ENCODE measurements at regions not wholly inside any gene's neighbourhood (a gene's known extent, or its start where the extent isn't known, plus 50 kb on each side); places are given as distances from the start of the nearest gene placed in this dataset.
A peak's percentile ranks its signal among the peaks of the same experiment; 100 is the strongest.
"Not testable (repeated sequence)": the region's sequence is repeated elsewhere in the genome, so short reads cannot be mapped to it uniquely, and the experiment has no call there.

DNA sequence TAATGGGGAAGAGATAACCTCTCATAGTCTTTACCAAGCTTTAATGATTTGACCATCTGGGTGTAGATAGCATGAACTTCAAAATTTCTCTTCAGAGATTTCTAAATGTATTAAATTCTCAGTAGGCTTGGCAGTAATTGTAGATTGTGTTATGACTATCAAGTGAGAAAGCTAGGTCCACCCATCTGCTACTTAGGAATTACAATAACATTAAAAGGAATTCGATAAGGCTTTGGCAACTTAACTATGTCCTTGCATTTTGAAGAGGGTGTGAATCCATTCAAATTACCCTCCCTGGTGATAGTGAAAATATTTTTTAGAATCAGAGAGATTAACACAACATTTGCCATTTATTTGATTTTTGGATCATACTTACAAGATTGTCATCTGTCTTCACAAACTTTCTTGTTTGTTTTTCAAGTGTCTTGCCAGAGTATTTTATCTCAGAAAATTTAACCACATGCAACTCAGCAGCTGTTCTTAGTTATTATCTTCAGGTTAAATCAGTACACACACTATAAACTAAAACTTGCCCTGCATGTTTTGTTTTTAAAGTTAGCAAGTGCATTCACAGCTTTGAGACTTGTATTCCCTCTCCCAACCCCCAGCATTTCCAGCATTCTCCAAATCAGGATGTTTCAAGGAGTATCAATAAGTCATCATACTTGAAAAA is 69.6 kb upstream of the COL8A1 start:
- DNase-seq (ENCODE audit: low read depth): no peak
- no peak overlapping the region for H3K4me3 ChIP-seq (ENCODE audit: low read depth, low read length)
- TF ChIP-seq, protein P1, sequence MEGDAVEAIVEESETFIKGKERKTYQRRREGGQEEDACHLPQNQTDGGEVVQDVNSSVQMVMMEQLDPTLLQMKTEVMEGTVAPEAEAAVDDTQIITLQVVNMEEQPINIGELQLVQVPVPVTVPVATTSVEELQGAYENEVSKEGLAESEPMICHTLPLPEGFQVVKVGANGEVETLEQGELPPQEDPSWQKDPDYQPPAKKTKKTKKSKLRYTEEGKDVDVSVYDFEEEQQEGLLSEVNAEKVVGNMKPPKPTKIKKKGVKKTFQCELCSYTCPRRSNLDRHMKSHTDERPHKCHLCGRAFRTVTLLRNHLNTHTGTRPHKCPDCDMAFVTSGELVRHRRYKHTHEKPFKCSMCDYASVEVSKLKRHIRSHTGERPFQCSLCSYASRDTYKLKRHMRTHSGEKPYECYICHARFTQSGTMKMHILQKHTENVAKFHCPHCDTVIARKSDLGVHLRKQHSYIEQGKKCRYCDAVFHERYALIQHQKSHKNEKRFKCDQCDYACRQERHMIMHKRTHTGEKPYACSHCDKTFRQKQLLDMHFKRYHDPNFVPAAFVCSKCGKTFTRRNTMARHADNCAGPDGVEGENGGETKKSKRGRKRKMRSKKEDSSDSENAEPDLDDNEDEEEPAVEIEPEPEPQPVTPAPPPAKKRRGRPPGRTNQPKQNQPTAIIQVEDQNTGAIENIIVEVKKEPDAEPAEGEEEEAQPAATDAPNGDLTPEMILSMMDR (conservative IDR thresholded peaks at IDR 0.05; ENCODE audit: low read depth, low read length): no peak

DNA sequence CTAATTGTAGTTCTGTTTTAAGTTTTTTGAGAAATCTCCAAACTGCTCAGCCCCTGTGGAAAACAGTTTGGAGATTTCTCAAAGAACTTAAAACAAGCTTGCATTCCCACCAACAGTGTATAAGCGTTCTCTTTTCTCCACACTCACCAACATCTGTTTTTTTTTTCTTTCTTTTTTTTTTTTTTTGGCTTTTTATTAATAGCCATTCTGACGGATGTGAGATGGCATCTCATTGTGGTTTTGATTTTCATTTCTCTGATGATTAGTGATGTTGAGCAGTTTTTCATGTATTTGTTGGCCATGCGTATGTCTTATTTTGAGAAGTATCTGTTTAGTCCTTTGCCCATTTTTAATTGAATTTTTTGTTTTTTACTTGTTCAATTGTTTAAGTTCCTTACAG is 73.1 kb upstream of the COL8A1 start:
- no peak for DNase-seq (ENCODE audit: low read depth)
- H3K4me3 ChIP-seq (ENCODE audit: low read depth, low read length): no peak overlapping the region
- TF ChIP-seq, protein P1 (conservative IDR thresholded peaks at IDR 0.05; ENCODE audit: low read depth, low read length): no peak

DNA sequence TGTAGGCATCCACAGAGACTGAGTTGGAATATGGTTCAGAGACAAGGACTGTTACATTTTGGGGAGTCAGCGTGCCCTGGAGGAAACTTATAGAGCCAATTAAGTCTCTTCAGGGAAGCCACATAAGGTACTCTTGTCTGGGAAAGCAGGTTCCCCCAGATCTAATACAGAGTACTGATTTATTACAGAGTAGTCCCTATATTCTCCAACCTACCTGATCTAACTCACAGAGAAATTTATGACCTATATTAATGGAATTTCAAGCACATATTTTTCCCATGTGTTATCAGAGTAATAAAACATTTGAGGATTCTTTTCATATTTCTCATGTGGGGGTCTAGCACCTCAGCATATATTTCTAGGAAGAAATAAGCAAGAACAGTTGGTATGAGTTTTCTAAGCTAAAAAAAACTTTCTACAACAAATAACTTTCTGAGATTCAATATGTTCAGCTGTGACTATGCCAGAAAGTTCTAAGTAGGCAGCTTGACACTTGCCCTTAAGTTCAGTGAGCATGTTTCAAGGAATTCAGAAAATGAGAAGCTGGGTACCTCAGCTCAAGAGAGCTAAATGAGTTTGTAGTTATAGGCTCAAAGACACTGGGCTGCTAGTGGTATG is 75.3 kb upstream of the COL8A1 start:
- no peak overlapping the region for H3K4me3 ChIP-seq (ENCODE audit: low read depth, low read length)
- TF ChIP-seq, protein P1 (conservative IDR thresholded peaks at IDR 0.05; ENCODE audit: low read depth, low read length): no peak
- DNase-seq (ENCODE audit: low read depth): peak; percentile 81

DNA sequence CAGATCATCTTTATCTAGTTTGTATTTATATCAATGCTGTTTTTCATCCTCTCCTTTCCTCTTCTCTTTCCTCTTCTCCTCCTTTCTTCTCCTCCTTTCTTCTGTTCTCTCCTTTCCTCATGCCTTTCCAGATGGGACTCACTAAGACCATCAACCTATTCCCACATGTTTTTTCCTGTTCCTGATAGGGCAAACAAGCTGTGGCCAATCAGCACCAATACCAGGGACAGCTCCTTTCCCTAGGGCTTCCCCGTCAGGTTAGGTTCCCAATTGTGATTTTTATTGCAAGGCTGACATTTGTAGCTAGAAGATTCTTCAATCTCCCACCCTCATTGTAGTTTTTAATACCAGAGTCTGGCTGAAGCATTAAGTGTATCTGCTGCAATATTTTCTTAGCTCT is 76.3 kb upstream of the COL8A1 start:
- DNase-seq (ENCODE audit: low read depth): peak; percentile 63
- H3K4me3 ChIP-seq (ENCODE audit: low read depth, low read length): no peak overlapping the region
- TF ChIP-seq, protein P1 (conservative IDR thresholded peaks at IDR 0.05; ENCODE audit: low read depth, low read length): no peak

DNA sequence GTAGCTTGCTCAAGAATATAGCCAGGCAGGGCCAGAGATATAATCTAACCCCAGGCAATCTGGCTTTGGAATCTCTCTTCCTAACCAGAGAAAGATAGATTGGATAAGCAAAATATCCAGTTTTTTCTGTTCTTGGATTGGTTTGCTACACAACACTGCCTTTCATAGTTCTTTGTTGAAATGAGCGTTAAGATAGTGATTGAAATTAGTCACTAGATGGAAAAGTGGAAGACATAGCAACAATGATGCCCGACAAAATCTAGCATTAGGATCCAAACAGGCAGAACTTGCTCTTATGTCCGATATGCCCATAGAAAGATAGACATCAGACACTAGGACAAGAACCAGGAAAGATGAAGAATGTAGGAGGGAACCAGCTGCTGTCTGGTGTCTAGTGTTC is 77.3 kb upstream of the COL8A1 start:
- TF ChIP-seq, protein P1 (conservative IDR thresholded peaks at IDR 0.05; ENCODE audit: low read depth, low read length): no peak
- H3K4me3 ChIP-seq (ENCODE audit: low read depth, low read length): no peak overlapping the region
- no peak for DNase-seq (ENCODE audit: low read depth)

DNA sequence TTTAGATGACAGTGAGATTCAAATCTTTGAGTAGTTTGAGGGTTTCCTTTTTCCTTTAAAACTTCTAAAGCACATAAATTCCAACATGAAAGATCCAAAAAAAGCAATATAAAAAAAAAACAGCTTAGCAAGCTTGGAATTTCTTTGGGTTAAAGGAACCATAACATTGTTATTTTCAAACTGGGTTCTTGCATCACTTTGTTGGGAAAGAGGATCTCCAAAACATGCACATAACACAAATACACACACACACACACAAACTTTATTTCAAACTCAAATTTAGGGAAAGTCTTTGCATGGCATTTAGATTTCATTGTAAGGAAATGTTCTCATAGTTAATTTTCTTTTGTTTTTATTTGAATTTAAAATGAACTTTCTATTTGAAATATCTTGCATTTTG is 79.2 kb upstream of the COL8A1 start:
- no peak overlapping the region for H3K4me3 ChIP-seq (ENCODE audit: low read depth, low read length)
- TF ChIP-seq, protein P1 (conservative IDR thresholded peaks at IDR 0.05; ENCODE audit: low read depth, low read length): no peak
- no peak for DNase-seq (ENCODE audit: low read depth)

DNA sequence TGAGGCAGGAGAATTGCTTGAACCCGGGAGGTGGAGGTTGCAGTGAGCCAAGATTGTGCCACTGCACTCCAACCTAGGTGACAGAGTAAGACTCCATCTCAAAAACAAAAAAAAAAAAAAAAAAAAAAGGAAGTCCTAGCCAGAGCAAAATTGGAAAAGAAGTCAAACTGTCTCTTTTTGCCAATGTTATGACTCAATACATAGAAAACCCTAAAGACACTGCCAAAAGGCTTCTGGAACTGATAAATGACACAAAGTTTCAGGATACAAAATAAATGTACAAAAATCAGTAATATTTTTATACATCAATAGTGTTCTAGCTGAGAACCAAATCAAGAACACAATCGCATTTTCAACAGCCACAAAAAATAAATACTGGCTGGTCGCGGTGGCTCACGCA is 82.5 kb upstream of the COL8A1 start:
- DNase-seq (ENCODE audit: low read depth); H3K4me3 ChIP-seq (ENCODE audit: low read depth, low read length): not testable (repeated sequence)

Measured in choroid plexus epithelial cell (primary cell).